Body of pancreas (tissue), 4 donors: ENCODE measurements at regions not wholly inside any gene's neighbourhood (a gene's known extent, or its start where the extent isn't known, plus 50 kb on each side); places are given as distances from the start of the nearest gene placed in this dataset.

Experiments used
- ATAC-seq: fragments of 150-250 bp; one replicate; pipeline ENCODE4 v1.9.1; 2016
- DNase-seq, 4 donors: peaks; one replicate each; pipeline ENCODE4 v3.0.0-alpha.2; 2019
- H3K27ac ChIP-seq, 4 donors: fragments of 200-600 bp; sonication (generic); 1 replicate in 3 of 4; 2 replicates in 1 of 4; pipeline versions ENCODE4 v1.5.1 to v1.6.1; 2016 to 2019; ENCODE audit warnings: mild to moderate bottlenecking in 1 of 4, mixed read lengths in 1 of 4, moderate library complexity in 1 of 4
- H3K27me3 ChIP-seq, 2 donors: fragments of 200-600 bp; sonication (generic); one replicate each; pipeline ENCODE4 v1.6.0; 2016; ENCODE audit warnings: mild to moderate bottlenecking in 1 of 2
- H3K36me3 ChIP-seq, 2 donors: fragments of 200-600 bp; sonication (generic); replicated peaks in 1 of 2; 2 replicates each; pipeline ENCODE4 v1.5.1; 2016; ENCODE audit warnings: low read depth in 2 of 2; ENCODE audit not compliant: insufficient read depth in 1 of 2
- H3K4me1 ChIP-seq: fragments of 200-600 bp; sonication (generic); one replicate; pipeline ENCODE4 v1.6.0; 2016
- H3K4me3 ChIP-seq, 2 donors: fragments of 200-600 bp; sonication (generic); 1 replicate in 1 of 2; 2 replicates in 1 of 2; pipeline ENCODE4 v1.5.1; 2016 to 2019
- H3K9me3 ChIP-seq, 3 donors: fragments of 200-600 bp; sonication (generic); 1 replicate in 2 of 3; 2 replicates in 1 of 3; pipeline ENCODE4 v1.5.1; 2016
- CTCF ChIP-seq, 7 experiments: fragments of 450-650 bp in 4 of 7; fragments of 200-600 bp in 3 of 7; sonication (generic) in 3 of 7; IDR thresholded peaks; one replicate each; pipeline ENCODE4 v1.5.1; 2016 to 2019; ENCODE audit warnings: antibody characterized with exemption in 7 of 7
- POLR2A ChIP-seq, 3 donors: fragments of 450-650 bp; IDR thresholded peaks; one replicate each; pipeline ENCODE4 v1.6.1; 2016; ENCODE audit warnings: antibody characterized with exemption in 3 of 3, mild to moderate bottlenecking in 2 of 3
- WGBS, 2 donors: methylation state at CpG; one replicate each; pipeline ENCODE4 v1.1.5; 2017; 5-methylcytosine and 5-hydroxymethylcytosine counted together
- intact Hi-C: fragments of 100-400 bp; cut with DNase I; formaldehyde crosslinking; loops from one replicate; pipeline ENCODE4 v1.15.1; 2023

GRCh38 chr2:225288986-225289385 is 110.5 kb upstream of the NYAP2 start:
- no peak overlapping the region for H3K4me3 ChIP-seq
- H3K4me1 ChIP-seq, result no peaks in the 10 kb centered on the region

GRCh38 chr2:225282858-225283710 is 116.4 kb upstream of the NYAP2 start:
- ATAC-seq (peak; percentile 35), DNase-seq (peak; percentile 23 to 42 (median 29))
- WGBS, 2 donors, result 20 to 28% methylated on average over 4 of the region's 4 CpGs
- Histone ChIP-seq H3K9me3 (no peaks in the 10 kb centered on the region), H3K36me3 (no peaks in the 10 kb centered on the region), H3K27ac (no peak overlapping the region), H3K27me3 (no peaks in the 10 kb centered on the region), H3K4me1 (no peaks in the 10 kb centered on the region), H3K4me3 (no peak overlapping the region)
- intact Hi-C loops, result loop anchor here (5.0 kb wide), 1 partner anchor 374 kb away; no protein-coding TSS in a partner anchor
- TF ChIP-seq POLR2A (IDR thresholded peaks at IDR 0.05) (no peak), CTCF (IDR thresholded peaks at IDR 0.05) (peak; percentile 60 to 86 (median 77))

More at GRCh38 chr2:225288986-225289385, 110.5 kb upstream of the NYAP2 start:
- Histone ChIP-seq H3K9me3 (no peaks in the 10 kb centered on the region), H3K27me3 (no peaks in the 10 kb centered on the region), H3K36me3 (no peaks in the 10 kb centered on the region), H3K27ac (no peak overlapping the region)
- intact Hi-C loops, result no loop called here
- 38 to 50% methylated on average over 3 of the region's 3 CpGs for WGBS, 2 donors
- no peak for ATAC-seq
- no peak for DNase-seq
- no peak for TF ChIP-seq CTCF (IDR thresholded peaks at IDR 0.05)
- TF ChIP-seq POLR2A (IDR thresholded peaks at IDR 0.05), result no peak

DNA sequence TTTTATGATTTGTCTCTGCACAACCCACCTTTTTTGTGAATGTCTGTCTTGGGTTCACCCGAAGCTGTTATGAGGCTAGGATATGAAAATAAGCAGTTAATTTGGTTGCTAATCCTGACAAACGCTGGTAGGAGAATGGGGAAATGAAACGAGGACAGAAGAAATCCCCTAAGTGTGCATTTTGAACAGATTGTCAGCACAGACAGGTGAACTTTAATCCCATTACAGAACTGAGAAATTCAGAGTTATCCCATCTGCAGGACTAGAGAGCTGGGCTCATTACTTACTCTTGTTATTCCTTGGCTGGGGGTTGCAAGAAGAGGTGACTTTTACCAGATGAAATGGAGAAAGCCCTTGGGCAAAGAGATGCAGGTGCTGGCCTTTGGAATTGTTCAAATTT is 123.3 kb upstream of the NYAP2 start:
- intact Hi-C loops, result no loop called here

DNA sequence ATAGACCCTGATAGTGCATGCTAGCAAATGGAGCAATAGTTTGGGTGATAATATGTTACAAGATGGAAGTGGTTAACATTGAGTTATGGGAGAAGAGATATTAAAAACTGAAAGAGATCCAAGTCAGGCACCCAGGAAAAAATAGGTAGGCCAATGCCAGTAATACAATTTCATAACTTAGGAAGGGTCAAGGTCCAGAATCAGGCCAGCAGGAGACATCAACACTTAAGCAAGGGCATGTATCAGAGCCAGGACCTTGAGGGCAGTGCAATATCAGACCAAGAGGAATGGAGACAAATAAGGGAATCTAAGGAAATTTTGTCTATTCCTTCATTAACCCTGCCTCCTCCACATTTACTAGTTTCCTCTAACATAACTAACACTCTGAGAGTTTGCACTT is 124.1 kb upstream of the NYAP2 start:
- H3K36me3 ChIP-seq, result no peaks in the 10 kb centered on the region
- no peak for ATAC-seq
- no peak overlapping the region for H3K27ac ChIP-seq
- H3K9me3 ChIP-seq, result no peaks in the 10 kb centered on the region
- DNase-seq, result peak in 1 of 4 donors; percentile 10
- H3K4me1 ChIP-seq, result no peaks in the 10 kb centered on the region
- intact Hi-C loops, result no loop called here
- no peaks in the 10 kb centered on the region for H3K27me3 ChIP-seq
- H3K4me3 ChIP-seq, result no peak overlapping the region
- no peak for TF ChIP-seq CTCF (IDR thresholded peaks at IDR 0.05)

More for the DNA sequence above, 123.3 kb upstream of the NYAP2 start:
- H3K27me3 ChIP-seq, result no peaks in the 10 kb centered on the region
- ATAC-seq, result no peak
- H3K9me3 ChIP-seq, result no peaks in the 10 kb centered on the region
- no peaks in the 10 kb centered on the region for H3K36me3 ChIP-seq
- DNase-seq, result no peak
- no peak overlapping the region for H3K4me3 ChIP-seq
- H3K4me1 ChIP-seq, result no peaks in the 10 kb centered on the region
- H3K27ac ChIP-seq, result no peak overlapping the region
- 45 to 51% methylated on average over 3 of the region's 3 CpGs for WGBS, 2 donors
- TF ChIP-seq POLR2A (IDR thresholded peaks at IDR 0.05) (no peak), CTCF (IDR thresholded peaks at IDR 0.05) (no peak)

DNA sequence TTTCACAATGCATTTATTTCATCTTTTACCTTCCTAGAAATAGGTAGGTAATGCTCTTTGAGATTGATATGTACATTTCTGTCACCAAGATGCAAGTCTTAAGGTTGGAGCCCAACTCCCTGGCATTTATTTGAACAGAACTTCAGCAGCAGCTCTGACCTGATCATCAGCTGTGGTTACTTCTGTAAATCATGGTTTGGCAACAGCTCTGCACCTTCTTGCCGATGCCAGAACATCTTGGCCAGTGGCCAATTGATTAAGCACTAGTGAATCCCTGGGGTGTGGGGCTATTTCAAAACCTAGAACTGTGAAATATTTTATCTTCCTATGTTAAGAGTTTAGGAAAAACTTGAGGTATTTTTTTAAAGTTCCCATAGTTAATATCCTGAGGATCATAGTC is 124.8 kb upstream of the NYAP2 start:
- WGBS, 2 donors, result 0% methylated on average over 1 of the region's 1 CpG
- no peak for ATAC-seq
- DNase-seq, result peak in 3 of 4 donors; percentile 12 to 34 (median 31)

More for the DNA sequence above, 124.8 kb upstream of the NYAP2 start:
- no peaks in the 10 kb centered on the region for H3K27me3 ChIP-seq
- H3K9me3 ChIP-seq, result no peaks in the 10 kb centered on the region
- no peak for TF ChIP-seq POLR2A (IDR thresholded peaks at IDR 0.05)
- no peak for TF ChIP-seq CTCF (IDR thresholded peaks at IDR 0.05)
- no peak overlapping the region for H3K27ac ChIP-seq
- H3K4me3 ChIP-seq, result no peak overlapping the region
- intact Hi-C loops, result no loop called here
- no peaks in the 10 kb centered on the region for H3K4me1 ChIP-seq
- no peaks in the 10 kb centered on the region for H3K36me3 ChIP-seq
